HG02885 (cell line): ENCODE measurements at regions not wholly inside any gene's neighbourhood (a gene's known extent, or its start where the extent isn't known, plus 50 kb on each side); places are given as distances from the start of the nearest gene placed in this dataset.
"Not testable (repeated sequence)": the region's sequence is repeated elsewhere in the genome, so short reads cannot be mapped to it uniquely, and the experiment has no call there.

Source experiments
- ATAC-seq: cut with Tn5 transposase; IDR thresholded peaks from one replicate; pipeline ENCODE4 v1.9.1; 2021; ENCODE audit warnings: mild to moderate bottlenecking; ENCODE audit not compliant: unreplicated experiment, poor library complexity

- ATAC-seq = peak; percentile 96
These were observed 60.8 kb upstream of the CCDC179 start for GRCh38 chr11:22920939-22921565.

DNA sequence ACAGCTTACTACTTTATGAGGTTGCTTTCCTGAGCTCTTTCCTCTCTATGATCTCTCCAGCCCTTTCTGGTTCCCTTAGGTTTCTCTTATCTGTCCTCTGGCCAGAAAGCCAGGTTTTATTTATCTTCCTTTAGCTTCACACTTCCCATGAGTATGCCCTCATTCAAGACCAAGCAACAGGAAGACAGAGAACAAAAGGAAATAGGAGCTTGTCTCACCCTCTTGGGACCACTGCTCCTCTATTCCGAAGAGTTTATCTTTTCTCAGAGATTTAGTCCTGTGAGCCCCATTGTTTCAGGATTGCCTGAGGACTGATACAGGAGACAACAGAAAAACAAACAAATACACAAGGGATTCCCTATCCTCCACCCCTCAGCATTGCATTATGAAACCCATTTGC is 62.4 kb upstream of the CCDC179 start:
- ATAC-seq = no peak

DNA sequence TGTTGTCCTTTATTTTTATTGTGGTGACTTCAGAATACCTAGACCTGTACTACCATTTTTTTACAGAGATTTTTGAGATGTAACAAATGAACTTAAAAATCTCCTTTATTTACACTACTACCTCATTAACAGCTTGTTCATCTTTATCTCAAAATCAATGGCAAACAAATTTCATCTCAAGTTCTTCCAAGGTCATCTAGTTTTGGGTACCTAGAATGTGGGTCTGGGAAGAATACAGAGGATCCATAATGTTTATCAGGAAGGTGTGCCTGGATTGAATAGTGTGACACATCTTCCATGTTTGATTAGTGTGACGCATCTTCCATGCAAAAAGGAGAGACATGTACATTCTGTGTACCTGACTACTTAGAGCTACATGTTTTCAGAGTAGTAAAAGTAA is 63.3 kb upstream of the CCDC179 start:
- ATAC-seq = no peak

DNA sequence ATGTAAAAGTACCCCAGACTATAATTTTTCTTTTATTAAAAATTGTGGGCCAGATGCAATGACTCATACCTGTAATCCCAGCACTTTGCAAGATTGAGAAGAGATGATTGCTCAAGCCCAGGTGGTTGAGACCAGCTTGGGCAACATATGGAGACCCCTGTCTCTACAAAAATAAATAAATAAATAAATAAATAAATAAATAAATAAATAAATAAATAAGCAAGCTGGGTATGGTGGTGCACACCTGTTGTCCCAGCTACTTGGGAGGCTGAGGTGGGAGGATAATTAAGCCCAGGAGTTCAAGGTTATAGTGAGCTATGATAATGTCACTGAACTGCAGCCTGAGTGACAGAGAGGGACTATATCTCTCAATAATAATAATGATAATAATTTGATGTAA is 66.1 kb upstream of the CCDC179 start:
- no peak for ATAC-seq

- ATAC-seq = no peak
These were observed 67.5 kb upstream of the CCDC179 start for GRCh38 chr11:22927793-22928192.

GRCh38 chr11:22928207-22928917 is 68.1 kb upstream of the CCDC179 start:
- ATAC-seq = no peak

GRCh38 chr11:22930816-22931594 is 70.7 kb upstream of the CCDC179 start:
- peak; percentile 91 for ATAC-seq

DNA sequence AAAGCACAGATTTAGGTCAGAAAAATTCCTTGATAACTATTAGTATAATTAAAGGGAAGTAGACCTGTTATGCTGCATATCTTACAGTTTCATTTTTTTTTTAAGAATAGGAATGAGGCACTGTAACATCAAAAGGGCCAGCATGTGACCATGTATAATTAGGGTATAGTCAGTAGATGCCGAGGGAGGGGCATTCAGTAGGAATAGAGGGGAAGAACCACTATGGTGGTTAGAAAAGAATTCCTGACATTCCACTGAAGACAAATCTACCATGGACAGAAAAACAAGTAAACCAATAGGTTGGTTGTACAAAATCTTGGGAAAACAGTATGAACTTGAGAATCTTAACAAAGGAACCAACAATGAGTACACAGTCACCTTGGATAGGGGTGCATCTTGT is 78.4 kb upstream of the CCDC179 start:
- ATAC-seq = no peak

DNA sequence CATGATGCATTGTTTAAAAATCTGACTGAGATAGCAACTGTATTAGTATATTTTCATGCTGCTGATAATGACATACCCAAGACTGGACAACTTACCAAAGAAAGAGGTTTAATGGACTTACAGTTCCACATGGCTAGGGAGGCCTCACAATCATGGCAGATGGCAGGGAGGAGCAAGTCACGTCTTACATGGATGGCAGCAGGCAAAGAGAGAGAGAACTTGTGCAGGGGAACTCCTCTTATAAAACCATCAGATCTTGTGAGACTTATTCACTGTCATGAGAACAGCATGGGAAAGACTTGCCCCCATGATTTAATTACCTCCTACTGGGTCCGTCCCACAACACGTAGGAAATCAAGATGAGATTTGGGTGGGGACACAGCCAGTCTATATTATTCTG is 81.3 kb upstream of the CCDC179 start:
- not testable (repeated sequence) for ATAC-seq

GRCh38 chr11:22957786-22958185 is 97.5 kb upstream of the CCDC179 start:
- no peak for ATAC-seq

DNA sequence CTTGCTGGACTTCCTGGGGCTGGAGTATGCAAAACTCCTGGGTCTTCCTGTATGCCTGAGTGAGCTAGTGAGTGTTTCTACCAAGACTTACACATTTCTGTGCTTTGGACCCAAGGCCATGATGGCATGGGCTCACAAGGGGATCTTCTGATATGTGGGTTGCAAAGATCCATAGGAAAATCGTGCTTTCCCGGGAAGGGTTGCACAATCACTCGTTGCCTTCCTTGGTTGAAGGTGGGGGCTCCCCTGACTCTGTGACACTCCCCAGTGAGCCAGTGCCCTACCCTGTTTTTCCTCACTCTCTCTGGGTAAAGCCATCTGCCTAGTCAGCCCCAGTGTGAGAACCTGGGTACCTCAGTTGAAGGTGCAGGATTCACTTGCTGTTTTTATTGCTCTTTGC is 114.0 kb upstream of the CCDC179 start:
- no peak for ATAC-seq

DNA sequence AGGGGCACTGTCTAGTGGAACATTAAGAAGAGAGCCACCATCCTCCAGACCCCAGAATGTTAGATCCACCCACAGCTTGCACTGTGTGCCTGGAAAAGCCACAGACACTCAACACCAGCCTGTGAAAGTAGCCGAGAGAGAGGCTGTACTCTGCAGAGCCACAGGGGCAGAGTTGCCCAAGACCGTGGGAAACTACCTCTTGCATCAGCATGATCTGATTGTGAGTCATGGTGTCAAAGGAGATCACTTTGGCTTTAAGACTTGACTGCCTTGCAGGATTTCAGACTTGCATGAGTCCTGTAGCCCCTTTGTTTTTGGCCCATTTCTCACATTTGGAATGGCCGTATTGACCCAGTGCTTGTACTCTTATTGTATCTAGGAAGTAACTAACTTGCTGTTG is 115.9 kb upstream of the CCDC179 start:
- ATAC-seq = no peak

DNA sequence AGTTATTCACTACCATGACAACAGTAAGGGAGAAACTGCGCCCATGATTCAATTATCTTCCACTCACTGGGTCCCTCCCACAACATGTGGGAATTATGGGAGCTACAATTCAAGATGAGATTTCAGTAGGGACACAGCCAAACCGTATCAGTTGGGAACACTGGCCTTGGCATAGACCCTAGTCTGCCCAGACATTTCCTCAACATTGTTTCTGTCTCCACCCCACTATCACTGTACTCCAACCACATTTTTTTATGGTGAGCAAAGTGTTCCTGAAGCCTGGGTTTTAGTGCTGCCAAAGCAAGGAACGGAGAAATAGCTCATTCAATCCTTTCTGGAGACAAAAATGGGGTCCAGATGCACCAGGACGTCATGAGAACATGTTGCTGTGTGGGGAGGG is 122.6 kb upstream of the CCDC179 start:
- no peak for ATAC-seq

DNA sequence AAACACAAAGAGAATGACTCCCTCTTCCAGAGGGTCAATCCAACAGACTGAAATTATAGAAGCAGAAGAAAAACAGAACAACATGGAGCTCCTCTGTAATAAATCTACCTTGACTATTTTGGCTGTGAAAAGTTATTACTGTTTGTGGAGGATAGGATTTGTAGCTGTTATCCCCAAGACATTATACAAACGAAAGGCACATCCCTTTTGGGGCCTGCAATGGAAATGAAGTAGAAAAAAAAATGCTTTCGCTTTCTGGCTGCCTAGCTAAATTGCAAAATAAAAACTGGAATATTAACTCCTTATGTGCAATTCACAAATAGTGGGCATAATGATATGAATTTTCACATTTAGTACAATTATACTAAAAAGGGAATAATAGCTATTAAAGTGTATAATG is 123.8 kb upstream of the CCDC179 start:
- no peak for ATAC-seq

DNA sequence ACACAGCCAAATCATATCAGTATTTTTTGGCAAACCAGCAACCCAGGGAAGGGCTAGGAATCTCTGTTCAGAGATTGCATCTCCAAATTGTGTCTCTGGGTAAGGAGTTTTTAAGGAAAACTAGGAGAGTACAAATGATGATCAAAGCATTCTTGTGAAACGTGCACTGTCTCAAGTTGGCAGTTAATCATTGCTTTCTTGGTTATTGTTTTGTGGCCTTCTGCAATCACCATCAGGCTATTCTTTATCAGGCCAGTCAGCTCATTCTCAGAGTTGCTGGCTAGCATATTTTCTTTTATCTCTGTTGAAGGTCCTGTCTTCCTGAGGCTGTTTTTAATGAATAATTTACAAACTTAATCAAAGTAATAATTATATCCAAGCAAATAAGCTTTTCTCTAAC is 129.1 kb upstream of the CCDC179 start:
- ATAC-seq = no peak

- no peak for ATAC-seq
These were observed 130.9 kb upstream of the CCDC179 start for GRCh38 chr11:22991196-22991595.

DNA sequence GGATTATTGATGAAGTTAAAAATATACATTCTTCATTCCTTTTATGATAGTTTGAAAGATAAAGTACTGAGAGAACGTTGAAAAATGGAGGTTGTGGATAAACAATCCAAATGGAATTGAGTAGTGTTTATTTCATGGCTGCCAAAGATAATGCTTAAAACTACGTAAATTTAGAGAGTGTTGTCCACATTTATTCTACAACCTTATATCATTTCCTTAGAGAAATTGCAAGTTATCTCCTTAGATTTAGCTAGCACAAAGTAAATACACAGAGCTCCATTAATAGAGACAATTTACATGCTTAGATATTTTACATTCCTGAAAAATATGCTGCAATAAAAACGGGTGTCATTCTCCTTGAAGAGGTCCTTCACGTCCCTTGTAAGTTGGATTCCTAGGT is 146.5 kb upstream of the CCDC179 start:
- ATAC-seq = no peak

GRCh38 chr11:23010790-23011335 is 150.6 kb upstream of the CCDC179 start:
- no peak for ATAC-seq

- no peak for ATAC-seq
These were observed 152.7 kb upstream of the CCDC179 start for GRCh38 chr11:23012930-23013329.

- no peak for ATAC-seq
These were observed 153.2 kb upstream of the CCDC179 start for GRCh38 chr11:23013509-23013908.

DNA sequence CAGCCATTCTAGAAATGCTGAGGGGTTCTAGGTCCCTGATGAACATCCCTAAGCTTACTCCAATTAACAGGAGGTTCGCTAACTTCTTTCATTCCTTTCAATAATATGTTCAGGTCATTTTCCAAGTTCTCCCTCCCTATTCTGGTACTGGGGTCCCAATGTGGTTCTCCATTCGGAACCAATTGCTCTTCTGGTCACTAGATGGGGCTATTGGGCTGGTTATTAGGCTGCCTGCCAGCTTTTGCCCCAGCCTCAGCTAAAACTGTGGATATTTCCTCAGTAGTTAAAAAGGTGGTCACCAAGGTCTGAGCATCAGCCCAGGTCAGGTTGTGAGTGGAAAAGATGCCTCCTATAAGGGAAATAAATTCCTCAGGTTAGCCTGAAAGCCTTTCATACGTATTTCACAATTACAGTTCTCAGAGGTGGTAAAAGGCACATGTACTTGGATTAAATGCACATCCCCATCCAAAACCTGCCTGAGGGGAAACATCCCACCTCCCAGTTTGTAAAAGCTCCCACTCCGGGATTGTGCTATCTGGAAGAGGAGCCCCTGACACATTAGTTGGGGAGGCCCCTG is 161.1 kb upstream of the CCDC179 start:
- peak; percentile 57 for ATAC-seq
